ENCODE measurements at regions not wholly inside any gene's neighbourhood (a gene's known extent, or its start where the extent isn't known, plus 50 kb on each side); places are given as distances from the start of the nearest gene placed in this dataset.

- Mint-ChIP-seq H3K4me3 (no peak overlapping the region), H3K27me3 (ENCODE audit: insufficient read depth) (no peaks in the 10 kb centered on the region), H3K36me3 (ENCODE audit: low read depth) (no peaks in the 10 kb centered on the region), H3K4me1 (ENCODE audit: low read depth) (no peaks in the 10 kb centered on the region), H3K9me3 (peaks cover 42% of the 10 kb centered on the region), H3K27ac (no peak overlapping the region)
- TF ChIP-seq CTCF (IDR thresholded peaks at IDR 0.05): no peak
- no peak for DNase-seq
Measured at GRCh38 chr5:20522905-20523482, 535.0 kb upstream of the CDH18 start.

GRCh38 chr5:20515606-20516005 is 527.6 kb upstream of the CDH18 start:
- Mint-ChIP-seq H3K36me3 (ENCODE audit: low read depth) (no peaks in the 10 kb centered on the region), H3K4me3 (no peak overlapping the region), H3K27me3 (ENCODE audit: insufficient read depth) (no peaks in the 10 kb centered on the region), H3K27ac (no peak overlapping the region), H3K4me1 (ENCODE audit: low read depth) (no peaks in the 10 kb centered on the region), H3K9me3 (peaks cover 19% of the 10 kb centered on the region)
- no peak for DNase-seq
- no peak for TF ChIP-seq CTCF (IDR thresholded peaks at IDR 0.05)

- H3K27ac Mint-ChIP-seq: no peak overlapping the region
- peaks cover 14% of the 10 kb centered on the region for H3K9me3 Mint-ChIP-seq
- H3K4me3 Mint-ChIP-seq: no peak overlapping the region
- TF ChIP-seq CTCF (IDR thresholded peaks at IDR 0.05): no peak
- H3K27me3 Mint-ChIP-seq (ENCODE audit: insufficient read depth): no peaks in the 10 kb centered on the region
- no peaks in the 10 kb centered on the region for H3K4me1 Mint-ChIP-seq (ENCODE audit: low read depth)
- no peaks in the 10 kb centered on the region for H3K36me3 Mint-ChIP-seq (ENCODE audit: low read depth)
- no peak for DNase-seq
Measured at GRCh38 chr5:20514145-20514544, 526.1 kb upstream of the CDH18 start.

- Mint-ChIP-seq H3K9me3 (peaks cover 4% of the 10 kb centered on the region), H3K4me3 (no peak overlapping the region), H3K36me3 (ENCODE audit: low read depth) (no peaks in the 10 kb centered on the region), H3K4me1 (ENCODE audit: low read depth) (no peaks in the 10 kb centered on the region), H3K27ac (no peak overlapping the region), H3K27me3 (ENCODE audit: insufficient read depth) (no peaks in the 10 kb centered on the region; the same call in 1 of the 2 replicates)
- no peak for TF ChIP-seq CTCF (IDR thresholded peaks at IDR 0.05)
- no peak for DNase-seq
Measured at GRCh38 chr5:20500546-20500945, 512.5 kb upstream of the CDH18 start.

GRCh38 chr5:20498926-20499325 is 510.9 kb upstream of the CDH18 start:
- Mint-ChIP-seq H3K27me3 (ENCODE audit: insufficient read depth) (no peaks in the 10 kb centered on the region; the same call in 1 of the 2 replicates), H3K9me3 (peaks cover 5% of the 10 kb centered on the region), H3K36me3 (ENCODE audit: low read depth) (no peaks in the 10 kb centered on the region), H3K4me1 (ENCODE audit: low read depth) (no peaks in the 10 kb centered on the region), H3K27ac (no peak overlapping the region), H3K4me3 (no peak overlapping the region)
- no peak for DNase-seq
- no peak for TF ChIP-seq CTCF (IDR thresholded peaks at IDR 0.05)

- no peak overlapping the region for H3K4me3 Mint-ChIP-seq
- peaks cover 5% of the 10 kb centered on the region for H3K9me3 Mint-ChIP-seq
- no peak overlapping the region for H3K27ac Mint-ChIP-seq
- no peaks in the 10 kb centered on the region for H3K4me1 Mint-ChIP-seq (ENCODE audit: low read depth)
- no peak for TF ChIP-seq CTCF (IDR thresholded peaks at IDR 0.05)
- no peak for DNase-seq
- H3K36me3 Mint-ChIP-seq (ENCODE audit: low read depth): no peaks in the 10 kb centered on the region
- no peaks in the 10 kb centered on the region; the same call in 1 of the 2 replicates for H3K27me3 Mint-ChIP-seq (ENCODE audit: insufficient read depth)
Measured at GRCh38 chr5:20498102-20498501, 510.1 kb upstream of the CDH18 start.
